ENCODE measurements at regions not wholly inside any gene's neighbourhood (a gene's known extent, or its start where the extent isn't known, plus 50 kb on each side); places are given as distances from the start of the nearest gene placed in this dataset.

- TF ChIP-seq POLR2A (IDR thresholded peaks at IDR 0.05) (no peak), CTCF (IDR thresholded peaks at IDR 0.05) (no peak)
Measured at GRCh38 chr6:137269803-137270202, 50.6 kb upstream of the IFNGR1 start.

Data from thyroid gland (tissue), 4 donors.